ENCODE measurements at regions not wholly inside any gene's neighbourhood (a gene's known extent, or its start where the extent isn't known, plus 50 kb on each side); places are given as distances from the start of the nearest gene placed in this dataset.
A peak's percentile ranks its signal among the peaks of the same experiment; 100 is the strongest.
"Not testable (repeated sequence)": the region's sequence is repeated elsewhere in the genome, so short reads cannot be mapped to it uniquely, and the experiment has no call there.

GRCh38 chr12:13404631-13405473 is 208.3 kb downstream of the EMP1 start:
- ATAC-seq (peak; percentile 67), DNase-seq (ENCODE audit: low spot score) (no peak)

GRCh38 chr12:13404111-13404628 is 207.6 kb downstream of the EMP1 start:
- DNase-seq (ENCODE audit: low spot score) (no peak), ATAC-seq (no peak)

GRCh38 chr12:13391375-13391774 is 194.8 kb downstream of the EMP1 start:
- not testable (repeated sequence) for DNase-seq (ENCODE audit: low spot score); ATAC-seq

- ATAC-seq (no peak), DNase-seq (ENCODE audit: low spot score) (no peak)
Measured at GRCh38 chr12:13390918-13391317, 194.4 kb downstream of the EMP1 start.

- peak; percentile 97 for DNase-seq (ENCODE audit: low spot score)
- peak; percentile 99 for ATAC-seq
Measured at GRCh38 chr12:13390381-13390861, 193.9 kb downstream of the EMP1 start.

GRCh38 chr12:13387101-13387500 is 190.6 kb downstream of the EMP1 start:
- no peak for ATAC-seq
- DNase-seq (ENCODE audit: low spot score): no peak

- ATAC-seq (no peak), DNase-seq (ENCODE audit: low spot score) (no peak)
Measured at GRCh38 chr12:13386323-13387039, 190.0 kb downstream of the EMP1 start.

- DNase-seq (ENCODE audit: low spot score) (no peak), ATAC-seq (no peak)
Measured at GRCh38 chr12:13383379-13383778, 186.9 kb downstream of the EMP1 start.

- DNase-seq (ENCODE audit: low spot score) (no peak), ATAC-seq (no peak)
Measured at GRCh38 chr12:13380297-13380696, 183.8 kb downstream of the EMP1 start.

GRCh38 chr12:13379531-13380188 is 183.1 kb downstream of the EMP1 start:
- DNase-seq (ENCODE audit: low spot score) (no peak), ATAC-seq (no peak)

GRCh38 chr12:13377698-13378097 is 181.2 kb downstream of the EMP1 start:
- ATAC-seq: no peak

GRCh38 chr12:13376610-13377373 is 180.3 kb downstream of the EMP1 start:
- DNase-seq (ENCODE audit: low spot score) (no peak), ATAC-seq (no peak)

More at GRCh38 chr12:13377698-13378097, 181.2 kb downstream of the EMP1 start:
- DNase-seq (ENCODE audit: low spot score): no peak

GRCh38 chr12:13375583-13376345 is 179.2 kb downstream of the EMP1 start:
- ATAC-seq (peak; percentile 92), DNase-seq (ENCODE audit: low spot score) (peak; percentile 82)

- DNase-seq (ENCODE audit: low spot score) (peak; percentile 72), ATAC-seq (peak; percentile 76)
Measured at GRCh38 chr12:13374793-13375192, 178.3 kb downstream of the EMP1 start.

GRCh38 chr12:13373803-13374202 is 177.3 kb downstream of the EMP1 start:
- no peak for DNase-seq (ENCODE audit: low spot score)
- no peak for ATAC-seq

- DNase-seq (ENCODE audit: low spot score): no peak
- no peak for ATAC-seq
Measured at GRCh38 chr12:13373131-13373530, 176.6 kb downstream of the EMP1 start.

GRCh38 chr12:13372386-13372785 is 175.9 kb downstream of the EMP1 start:
- DNase-seq (ENCODE audit: low spot score): no peak
- no peak for ATAC-seq

- ATAC-seq (no peak), DNase-seq (ENCODE audit: low spot score) (no peak)
Measured at GRCh38 chr12:13371797-13372196, 175.3 kb downstream of the EMP1 start.

- ATAC-seq: no peak
- DNase-seq (ENCODE audit: low spot score): no peak
Measured at GRCh38 chr12:13371367-13371766, 174.8 kb downstream of the EMP1 start.

Data from left lobe of liver (tissue), 2 donors.